ENCODE measurements at regions not wholly inside any gene's neighbourhood (a gene's known extent, or its start where the extent isn't known, plus 50 kb on each side); places are given as distances from the start of the nearest gene placed in this dataset.

GRCh38 chr7:42468471-42468870, 231.5 kb upstream of the GLI3 start:
- Histone ChIP-seq H3K27me3 (no peaks in the 10 kb centered on the region), H3K4me1 (ENCODE audit: control insufficient read depth in 1 of 2, insufficient read depth in 1 of 2, low read depth in 1 of 2, low read length in 1 of 2) (no peaks in the 10 kb centered on the region), H3K36me3 (no peaks in the 10 kb centered on the region), H3K9me3 (no peaks in the 10 kb centered on the region), H3K27ac (no peak overlapping the region), H3K4me3 (ENCODE audit: low read depth in 1 of 2, low read length in 1 of 2) (no peak overlapping the region)
- no peak for TF ChIP-seq CTCF (IDR thresholded peaks at IDR 0.05)

- H3K27me3 ChIP-seq, result no peaks in the 10 kb centered on the region
- H3K9me3 ChIP-seq, result no peaks in the 10 kb centered on the region
- TF ChIP-seq CTCF (IDR thresholded peaks at IDR 0.05), result no peak
- H3K4me3 ChIP-seq (ENCODE audit: low read depth in 1 of 2, low read length in 1 of 2), result no peak overlapping the region
- no peaks in the 10 kb centered on the region for H3K4me1 ChIP-seq (ENCODE audit: control insufficient read depth in 1 of 2, insufficient read depth in 1 of 2, low read depth in 1 of 2, low read length in 1 of 2)
- no peaks in the 10 kb centered on the region for H3K36me3 ChIP-seq
- H3K27ac ChIP-seq, result no peak overlapping the region
These were observed 224.5 kb upstream of the GLI3 start for GRCh38 chr7:42461537-42461936.

GRCh38 chr7:42460933-42461332, 223.9 kb upstream of the GLI3 start:
- no peak overlapping the region for H3K27ac ChIP-seq
- no peak overlapping the region for H3K4me3 ChIP-seq (ENCODE audit: low read depth in 1 of 2, low read length in 1 of 2)
- H3K4me1 ChIP-seq (ENCODE audit: control insufficient read depth in 1 of 2, insufficient read depth in 1 of 2, low read depth in 1 of 2, low read length in 1 of 2), result no peaks in the 10 kb centered on the region
- no peak for TF ChIP-seq CTCF (IDR thresholded peaks at IDR 0.05)
- no peaks in the 10 kb centered on the region for H3K27me3 ChIP-seq
- H3K9me3 ChIP-seq, result no peaks in the 10 kb centered on the region
- no peaks in the 10 kb centered on the region for H3K36me3 ChIP-seq

- no peaks in the 10 kb centered on the region for H3K27me3 ChIP-seq
- no peaks in the 10 kb centered on the region for H3K36me3 ChIP-seq
- H3K4me1 ChIP-seq (ENCODE audit: control insufficient read depth in 1 of 2, insufficient read depth in 1 of 2, low read depth in 1 of 2, low read length in 1 of 2), result no peaks in the 10 kb centered on the region
- no peak overlapping the region for H3K4me3 ChIP-seq (ENCODE audit: low read depth in 1 of 2, low read length in 1 of 2)
- no peaks in the 10 kb centered on the region for H3K9me3 ChIP-seq
- no peak overlapping the region for H3K27ac ChIP-seq
- TF ChIP-seq CTCF (IDR thresholded peaks at IDR 0.05), result no peak
These were observed 223.1 kb upstream of the GLI3 start for GRCh38 chr7:42460148-42460547.

GRCh38 chr7:42457663-42458062, 220.7 kb upstream of the GLI3 start:
- no peaks in the 10 kb centered on the region for H3K9me3 ChIP-seq
- no peaks in the 10 kb centered on the region for H3K4me1 ChIP-seq (ENCODE audit: control insufficient read depth in 1 of 2, insufficient read depth in 1 of 2, low read depth in 1 of 2, low read length in 1 of 2)
- H3K27ac ChIP-seq, result no peak overlapping the region
- TF ChIP-seq CTCF (IDR thresholded peaks at IDR 0.05), result no peak
- H3K36me3 ChIP-seq, result no peaks in the 10 kb centered on the region
- no peaks in the 10 kb centered on the region for H3K27me3 ChIP-seq
- no peak overlapping the region for H3K4me3 ChIP-seq (ENCODE audit: low read depth in 1 of 2, low read length in 1 of 2)

- H3K36me3 ChIP-seq, result no peaks in the 10 kb centered on the region
- no peaks in the 10 kb centered on the region for H3K27me3 ChIP-seq
- H3K9me3 ChIP-seq, result no peaks in the 10 kb centered on the region
- no peak overlapping the region for H3K4me3 ChIP-seq (ENCODE audit: low read depth in 1 of 2, low read length in 1 of 2)
- no peak for TF ChIP-seq CTCF (IDR thresholded peaks at IDR 0.05)
- no peak overlapping the region for H3K27ac ChIP-seq
- H3K4me1 ChIP-seq (ENCODE audit: control insufficient read depth in 1 of 2, insufficient read depth in 1 of 2, low read depth in 1 of 2, low read length in 1 of 2), result no peaks in the 10 kb centered on the region
These were observed 219.8 kb upstream of the GLI3 start for GRCh38 chr7:42456756-42457276.
